H54 (cell line): ENCODE measurements at regions not wholly inside any gene's neighbourhood (a gene's known extent, or its start where the extent isn't known, plus 50 kb on each side); places are given as distances from the start of the nearest gene placed in this dataset.
A peak's percentile ranks its signal among the peaks of the same experiment; 100 is the strongest.

Source experiments
- DNase-seq: peaks from one replicate; pipeline ENCODE4 v3.0.0; 2011; ENCODE audit warnings: low spot score, mixed read lengths; ENCODE audit not compliant: insufficient read length
- FAIRE-seq: peaks from 3 replicates; lab custom pipeline; 2011; peaks lifted over from hg19 to GRCh38; lab: Jason Lieb, UNC
- POLR2A ChIP-seq: IDR thresholded peaks from 2 replicates; pipeline ENCODE4 v1.6.1; 2011; ENCODE audit warnings: low read depth, mild to moderate bottlenecking, low read length

DNA sequence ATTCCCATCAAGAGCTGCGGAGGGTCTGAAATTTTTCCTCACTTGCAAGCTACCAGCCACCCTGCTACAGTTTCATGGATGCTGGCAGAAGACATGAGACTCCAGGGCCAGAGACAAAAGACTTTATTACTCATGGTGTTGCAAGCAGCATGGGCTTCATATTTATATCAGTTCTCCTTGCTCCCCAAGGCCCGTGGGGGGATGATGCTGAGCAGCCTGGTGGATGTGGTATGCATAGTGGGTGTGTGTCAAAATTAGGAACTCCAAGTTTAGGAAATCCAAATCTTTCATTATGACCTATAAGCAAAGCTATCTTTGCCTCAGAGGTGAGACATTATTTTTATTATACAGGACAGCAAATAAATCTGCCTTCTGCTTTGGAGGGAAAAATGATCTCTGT, 105.7 kb upstream of the ALDH1B1 start:
- no peak for DNase-seq
- no peak for TF ChIP-seq POLR2A
- FAIRE-seq, result no peak

DNA sequence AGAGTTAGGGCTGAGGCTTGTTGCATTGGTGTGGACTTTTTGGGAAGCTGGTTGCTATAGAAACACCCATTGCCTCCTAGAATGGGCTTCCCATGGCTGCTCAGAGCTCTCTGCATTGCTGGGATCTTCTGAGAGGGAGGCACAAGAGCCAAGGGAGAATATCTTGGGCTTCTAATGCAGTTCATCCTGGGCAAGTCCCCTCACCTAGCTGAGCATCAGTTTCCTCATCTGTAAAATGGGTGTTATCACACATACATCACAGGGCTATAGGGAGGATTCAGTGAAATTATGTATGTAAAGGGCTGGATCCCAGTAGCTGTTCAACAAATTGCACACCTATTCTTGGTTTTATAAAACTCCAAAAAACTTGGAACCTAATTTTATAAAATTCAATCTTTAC, 106.1 kb upstream of the ALDH1B1 start:
- no peak for TF ChIP-seq POLR2A
- DNase-seq (no peak), FAIRE-seq (no peak)

DNA sequence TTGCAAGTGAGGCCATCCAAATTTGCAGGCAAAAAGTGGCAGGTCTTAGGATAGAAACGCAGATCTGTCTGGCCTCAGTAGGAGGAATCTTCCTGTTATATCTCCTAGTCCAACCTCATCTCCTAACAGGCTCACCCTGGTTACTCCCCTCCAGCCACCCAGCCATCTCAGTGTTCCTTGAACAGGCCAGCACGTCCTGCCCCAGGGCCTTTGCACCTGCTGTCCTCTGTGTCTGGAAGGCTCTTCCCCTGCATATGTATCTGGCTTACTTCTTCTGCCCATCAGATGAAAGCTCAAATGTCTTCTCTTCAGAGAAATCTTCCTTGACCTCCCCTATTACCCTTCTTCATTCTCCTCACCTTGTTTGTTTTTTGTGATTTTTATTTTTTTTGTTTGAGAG, 107.3 kb upstream of the ALDH1B1 start:
- FAIRE-seq, result no peak
- no peak for TF ChIP-seq POLR2A
- DNase-seq, result no peak

DNA sequence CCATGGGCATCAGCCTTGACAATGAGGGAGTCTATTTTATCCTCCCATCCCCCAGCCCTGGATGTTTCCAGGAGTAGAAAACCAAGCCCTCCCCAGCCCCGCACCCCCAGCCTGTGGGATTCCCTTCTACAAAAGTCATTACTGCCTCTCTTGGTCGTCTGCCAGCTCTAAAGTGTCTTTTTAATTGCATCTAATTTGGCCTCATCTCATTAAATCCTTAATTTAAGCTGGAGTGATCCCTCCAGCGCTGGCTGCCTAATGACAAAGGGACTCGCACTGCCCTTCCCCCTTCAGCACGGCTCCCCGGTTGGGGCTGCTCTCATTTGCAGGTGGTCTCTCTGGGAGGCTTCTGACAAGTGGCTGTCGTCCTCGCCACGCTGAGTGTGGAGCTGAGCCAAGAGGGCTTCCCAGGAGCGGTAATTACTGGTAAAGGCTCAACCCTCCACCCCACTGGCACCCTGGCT, 107.9 kb upstream of the ALDH1B1 start:
- no peak for DNase-seq
- TF ChIP-seq POLR2A, result no peak
- FAIRE-seq, result no peak

DNA sequence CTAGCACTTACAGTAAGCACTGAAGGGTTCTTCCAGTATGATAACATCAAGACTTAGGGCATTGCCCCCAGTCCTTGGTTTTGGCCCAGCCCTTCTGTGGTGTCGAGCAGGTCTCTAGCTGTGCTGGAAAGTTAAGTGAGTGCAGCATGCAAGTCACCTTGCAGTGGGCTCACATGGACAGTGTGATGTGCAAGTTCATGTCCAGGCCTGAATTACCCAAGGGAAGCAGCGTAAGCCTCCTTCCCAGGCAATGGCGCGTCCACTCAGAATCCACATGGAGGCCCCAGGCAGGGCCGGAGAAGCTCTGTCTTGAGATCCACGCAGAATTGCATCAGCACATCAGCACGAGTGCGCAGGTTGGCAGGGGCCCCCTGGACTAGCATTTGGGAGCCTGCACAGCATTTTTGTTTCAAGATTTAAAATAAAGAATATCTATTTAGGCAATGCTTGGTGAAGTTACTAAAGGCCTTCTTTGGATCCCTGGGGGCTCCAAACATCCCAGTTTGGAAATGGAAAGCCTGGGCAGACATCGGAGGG, 108.4 kb upstream of the ALDH1B1 start:
- no peak for FAIRE-seq

DNA sequence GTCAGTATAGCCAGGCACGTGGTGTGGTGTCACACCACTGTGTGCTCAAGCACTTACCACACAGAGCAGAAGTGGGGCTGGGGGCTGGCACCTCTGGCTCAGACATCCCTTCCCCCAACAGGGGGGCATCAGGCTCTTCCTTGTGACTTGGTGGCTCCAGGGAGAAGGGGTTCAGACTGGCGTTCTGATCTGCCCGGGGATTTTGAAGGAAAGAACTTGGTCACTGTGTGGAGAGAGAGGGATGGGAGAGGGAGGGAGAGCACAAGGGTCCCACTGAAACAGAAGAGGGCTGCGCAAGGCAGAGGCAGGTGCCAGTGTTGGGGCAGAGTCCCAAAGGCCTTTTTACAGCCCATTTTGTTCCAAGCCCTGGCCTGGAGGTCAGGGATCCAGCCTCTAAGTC, 109.7 kb upstream of the ALDH1B1 start:
- TF ChIP-seq POLR2A, result no peak
- FAIRE-seq (no peak), DNase-seq (no peak)

More for the DNA sequence above, 108.4 kb upstream of the ALDH1B1 start:
- DNase-seq, result no peak
- no peak for TF ChIP-seq POLR2A

DNA sequence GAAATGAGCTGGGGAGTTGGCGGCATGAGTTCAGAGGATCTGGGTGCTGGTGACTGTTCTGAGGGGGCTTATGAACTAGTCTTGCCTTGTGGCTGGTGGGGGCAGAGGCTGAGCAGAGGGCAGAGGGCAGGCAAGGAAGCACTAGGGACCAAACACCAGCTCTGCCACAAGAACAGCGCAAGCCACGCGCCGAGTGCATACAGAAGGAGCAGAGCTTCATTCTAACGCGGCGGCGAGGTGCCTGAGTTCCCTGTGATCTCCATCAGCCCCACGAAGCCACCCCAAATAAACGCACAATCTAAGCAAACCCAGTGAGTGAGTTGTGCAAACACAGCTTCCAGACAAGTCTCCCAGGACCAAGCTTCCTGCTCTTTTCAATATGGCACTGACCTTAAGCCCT, 110.6 kb upstream of the ALDH1B1 start:
- no peak for TF ChIP-seq POLR2A
- no peak for DNase-seq
- no peak for FAIRE-seq

DNA sequence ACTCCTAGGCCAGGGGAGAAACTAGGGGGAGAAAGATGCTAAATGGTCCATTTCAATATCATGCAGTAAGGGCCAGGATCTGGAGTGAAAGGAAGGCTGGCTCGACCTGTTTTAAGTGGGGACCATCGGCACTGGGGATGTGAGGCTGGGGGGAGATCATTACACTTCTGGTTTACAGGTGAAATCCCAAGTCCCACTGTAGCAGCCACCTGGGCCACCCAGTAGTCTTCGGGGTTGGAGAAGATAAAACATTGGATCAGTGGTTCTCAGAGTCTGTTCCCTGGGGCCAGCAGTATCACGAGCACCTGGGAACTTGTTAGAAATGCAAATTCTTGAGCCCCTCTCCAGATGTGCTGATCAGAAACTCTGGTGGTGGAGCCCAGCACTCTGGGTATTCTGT, 111.3 kb upstream of the ALDH1B1 start:
- no peak for TF ChIP-seq POLR2A
- FAIRE-seq, result no peak
- no peak for DNase-seq

DNA sequence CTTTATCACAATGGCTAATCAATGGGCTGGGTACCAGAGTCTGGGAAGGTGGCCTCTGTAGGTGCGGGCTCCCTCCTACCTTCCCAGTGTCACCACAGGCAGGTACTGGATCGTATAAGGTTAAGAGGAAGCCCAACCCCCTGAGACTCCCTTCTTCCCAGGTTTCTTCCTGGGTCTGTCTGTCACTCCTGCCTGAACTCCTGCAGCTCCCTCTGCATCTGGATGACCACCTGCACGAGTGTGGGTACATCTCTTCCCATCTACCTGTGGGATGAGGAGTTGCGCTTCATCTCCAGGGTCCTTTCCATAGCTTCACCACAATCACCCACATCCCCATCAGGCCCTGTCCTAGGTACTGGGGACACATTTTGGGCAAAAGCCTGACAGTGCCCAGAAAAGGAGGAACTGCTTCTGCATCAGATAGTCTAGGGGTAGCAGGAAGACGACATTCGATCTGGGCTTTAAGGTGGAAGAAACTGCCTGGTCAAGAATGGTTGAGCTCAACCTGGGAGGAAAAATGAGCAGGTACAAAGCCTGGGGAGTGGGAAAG, 112.2 kb upstream of the ALDH1B1 start:
- no peak for FAIRE-seq
- TF ChIP-seq POLR2A, result no peak
- DNase-seq, result no peak

DNA sequence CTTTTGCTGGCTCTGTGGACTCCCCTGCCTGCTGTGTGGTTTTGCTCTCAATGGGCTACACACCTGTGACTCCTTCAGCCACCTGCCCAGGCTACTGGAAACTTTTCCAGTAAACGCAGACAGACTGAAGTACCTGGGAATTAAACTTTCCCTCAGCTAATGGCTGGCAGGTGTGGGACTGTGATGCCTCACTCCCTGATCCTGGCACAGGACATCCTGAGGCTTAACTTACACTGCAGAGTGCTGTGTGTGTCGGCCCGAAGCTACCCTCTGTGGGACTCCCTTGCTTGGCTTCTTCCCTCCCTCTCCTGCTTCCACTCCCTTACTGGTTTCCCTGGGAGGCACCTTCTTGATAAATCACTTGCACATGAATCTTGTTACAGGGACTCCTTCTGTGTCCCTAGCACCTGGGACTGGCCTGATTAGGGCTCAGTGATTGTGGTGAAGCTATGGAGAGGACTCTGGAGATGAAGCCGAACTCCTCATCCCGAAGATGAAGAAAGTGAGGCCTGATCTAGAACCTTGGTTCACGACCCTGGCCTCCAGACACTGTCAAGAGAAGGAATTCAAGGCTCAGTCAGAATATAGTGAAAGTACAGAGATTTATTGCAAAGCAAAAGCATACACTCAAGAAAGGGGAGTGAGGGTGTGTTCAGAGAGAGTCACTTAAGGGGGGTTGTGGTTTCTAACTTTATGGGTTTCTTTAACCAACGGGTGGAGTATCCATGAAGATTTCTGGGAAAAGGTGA, 113.4 kb upstream of the ALDH1B1 start:
- no peak for TF ChIP-seq POLR2A
- FAIRE-seq (no peak), DNase-seq (no peak)

DNA sequence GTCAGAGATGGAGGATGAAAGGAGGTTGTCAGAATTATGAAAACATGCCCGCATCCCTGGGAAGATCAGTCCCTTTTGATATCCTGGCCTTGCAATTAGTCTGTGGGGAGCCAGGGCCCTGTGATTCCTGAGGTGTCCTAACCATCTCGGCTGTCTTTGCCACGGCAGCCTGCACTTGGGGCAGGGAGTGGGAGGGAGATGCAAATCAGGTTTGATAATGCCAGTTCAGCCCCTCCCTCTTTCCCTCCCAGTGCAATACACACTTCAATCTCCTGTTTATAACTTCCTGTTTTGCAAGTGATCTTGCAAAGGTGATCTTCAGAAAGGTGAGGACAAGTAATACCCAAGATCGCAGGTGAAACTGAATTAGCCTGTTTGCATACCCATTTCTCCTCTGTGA, 114.0 kb upstream of the ALDH1B1 start:
- no peak for TF ChIP-seq POLR2A
- no peak for DNase-seq
- FAIRE-seq, result no peak

DNA sequence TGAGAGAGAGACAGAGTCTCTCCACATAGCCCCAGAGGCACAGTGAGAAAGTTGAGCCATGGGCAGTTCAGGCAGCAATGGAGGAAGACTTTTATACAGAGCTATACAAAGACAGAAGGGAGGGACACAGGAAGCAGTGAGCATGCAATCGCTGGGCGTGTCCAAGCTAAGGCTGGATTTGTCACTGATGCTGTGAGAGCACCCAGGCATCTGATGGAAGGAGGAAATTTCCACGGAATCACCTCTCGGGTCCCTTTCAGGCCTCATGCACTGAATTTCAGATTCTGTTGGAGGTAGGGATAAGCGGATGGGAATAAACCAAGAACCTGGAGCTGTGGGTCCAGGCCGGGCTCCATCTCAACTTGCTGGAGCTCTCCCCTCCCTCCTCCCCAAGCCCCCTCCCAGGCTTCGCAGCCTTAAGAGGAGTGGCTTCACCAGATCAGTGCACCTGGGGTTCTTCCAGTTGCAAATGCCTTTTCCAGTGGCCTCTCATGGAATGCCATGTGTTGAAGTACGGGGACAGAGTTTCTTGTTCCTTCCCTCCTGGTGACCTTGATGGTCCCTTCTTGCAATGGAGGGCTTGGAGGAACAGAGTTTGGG, 114.8 kb upstream of the ALDH1B1 start:
- no peak for FAIRE-seq
- DNase-seq, result peak; percentile 13
- TF ChIP-seq POLR2A, result no peak

DNA sequence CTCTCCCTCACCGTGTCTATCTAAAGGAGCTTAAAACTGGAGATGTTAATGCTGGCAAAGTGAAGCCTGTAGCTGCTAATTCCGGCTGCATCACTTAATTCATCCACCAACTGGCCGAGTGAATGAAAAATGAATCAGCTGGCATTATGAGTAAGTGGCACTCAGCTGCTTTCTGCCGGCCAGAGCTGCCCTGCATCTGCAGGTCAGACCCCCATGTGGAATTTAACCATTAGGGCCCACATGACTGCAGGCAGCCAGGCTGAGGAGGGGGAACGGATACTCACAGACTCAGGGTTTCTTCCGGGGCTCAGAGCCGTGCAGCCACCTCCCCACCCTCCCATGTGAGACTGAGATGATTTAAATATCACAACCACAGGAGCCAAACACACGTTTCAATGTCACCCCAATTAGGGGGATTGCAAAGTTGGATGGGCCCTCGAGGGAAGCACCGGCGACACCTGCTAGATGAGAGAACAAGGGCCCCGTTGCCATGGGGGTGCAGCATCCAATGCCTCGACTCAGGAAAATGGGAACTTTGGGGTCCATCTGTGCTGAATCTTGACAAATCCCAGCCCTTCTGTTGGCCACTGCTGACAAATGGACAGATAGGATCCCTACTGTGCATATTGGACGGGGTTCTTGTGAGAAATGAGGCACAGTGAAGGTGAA, 115.6 kb upstream of the ALDH1B1 start:
- no peak for FAIRE-seq
- DNase-seq, result no peak
- TF ChIP-seq POLR2A, result no peak

DNA sequence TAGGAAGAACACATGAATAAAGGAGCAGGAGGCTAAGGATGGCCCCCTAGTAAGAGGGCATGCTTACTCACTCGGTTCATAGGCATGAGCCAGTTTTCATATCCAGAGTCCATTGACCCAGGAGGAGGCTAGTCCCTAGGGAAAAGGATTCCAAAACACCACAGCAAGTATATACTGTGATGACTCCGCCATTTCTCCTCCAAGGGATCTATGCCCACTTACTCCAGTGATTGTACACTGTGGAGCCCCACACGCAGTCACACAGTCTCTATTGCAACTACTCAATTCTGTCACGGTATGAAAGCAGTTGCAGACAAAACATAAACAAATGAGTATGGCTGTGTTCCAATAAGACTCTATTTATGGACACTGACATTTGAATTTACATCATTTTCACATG, 117.7 kb upstream of the ALDH1B1 start:
- no peak for TF ChIP-seq POLR2A
- DNase-seq, result no peak
- no peak for FAIRE-seq
